GM19351 (cell line): ENCODE measurements at regions not wholly inside any gene's neighbourhood (a gene's known extent, or its start where the extent isn't known, plus 50 kb on each side); places are given as distances from the start of the nearest gene placed in this dataset.
"Not testable (repeated sequence)": the region's sequence is repeated elsewhere in the genome, so short reads cannot be mapped to it uniquely, and the experiment has no call there.

Source experiments
- ATAC-seq: cut with Tn5 transposase; IDR thresholded peaks from one replicate; pipeline ENCODE4 v1.9.1; 2021; ENCODE audit warnings: mild to moderate bottlenecking, moderate library complexity; ENCODE audit not compliant: unreplicated experiment

- not testable (repeated sequence) for ATAC-seq
Observed at GRCh38 chr15:20625469-20625868, 83.9 kb upstream of the GOLGA6L6 start.

DNA sequence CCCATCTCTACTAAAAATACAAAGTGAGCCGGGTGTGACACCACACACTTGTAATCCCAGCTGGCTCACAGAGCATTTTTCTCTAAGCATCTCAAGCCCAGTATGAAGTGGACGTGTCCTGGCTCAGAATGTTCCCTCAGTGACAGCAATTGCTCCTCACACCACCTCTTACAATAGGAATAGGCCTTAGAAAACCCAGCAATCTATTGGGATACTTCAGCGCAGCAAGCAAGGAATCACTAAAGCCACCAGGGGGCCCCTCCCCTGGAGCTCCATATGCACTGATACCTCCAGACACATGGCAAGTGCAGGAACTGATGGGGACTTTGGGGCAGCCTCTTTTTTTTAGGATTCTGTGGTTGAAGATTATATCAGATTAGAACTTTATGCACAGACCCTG is 82.5 kb upstream of the GOLGA6L6 start:
- ATAC-seq = not testable (repeated sequence)

DNA sequence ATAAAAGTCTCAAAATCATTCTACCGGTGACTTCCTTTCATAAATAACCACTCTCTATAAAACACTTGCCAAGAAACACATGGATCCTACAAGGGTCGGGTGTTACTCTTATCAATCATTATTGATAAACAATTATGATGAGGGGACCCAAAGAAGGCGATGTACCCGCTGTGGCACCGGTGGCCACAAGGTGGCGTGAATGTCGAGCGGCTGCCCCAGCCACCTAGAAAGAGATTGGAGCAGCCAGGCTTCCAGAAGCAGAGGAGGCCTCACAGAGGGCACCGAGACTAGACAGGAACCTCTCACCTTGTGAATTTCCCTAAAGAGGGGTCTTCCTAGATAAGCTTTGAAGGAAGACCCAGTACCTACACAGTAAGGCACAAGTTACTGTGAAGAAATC is 80.5 kb upstream of the GOLGA6L6 start:
- peak; percentile 51 for ATAC-seq

DNA sequence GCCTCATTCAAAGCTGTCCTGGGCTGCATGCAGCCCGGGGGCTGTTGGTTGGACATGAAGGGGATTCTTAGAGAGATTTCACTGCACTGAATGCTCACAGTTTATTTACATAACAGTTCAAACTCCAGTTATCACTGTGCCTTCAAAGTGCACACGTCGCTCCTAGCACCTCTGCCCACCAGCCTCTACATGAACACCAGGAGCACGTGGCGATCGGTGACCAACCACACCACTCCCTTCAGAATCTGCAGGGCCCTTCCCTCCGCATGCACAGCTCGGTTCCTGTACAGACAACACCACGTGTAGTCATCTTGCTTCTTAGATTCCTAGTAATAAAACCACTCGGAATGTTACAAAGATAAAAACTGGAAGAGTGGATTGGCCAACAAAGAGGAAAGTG is 72.9 kb upstream of the GOLGA6L6 start:
- ATAC-seq = not testable (repeated sequence)

DNA sequence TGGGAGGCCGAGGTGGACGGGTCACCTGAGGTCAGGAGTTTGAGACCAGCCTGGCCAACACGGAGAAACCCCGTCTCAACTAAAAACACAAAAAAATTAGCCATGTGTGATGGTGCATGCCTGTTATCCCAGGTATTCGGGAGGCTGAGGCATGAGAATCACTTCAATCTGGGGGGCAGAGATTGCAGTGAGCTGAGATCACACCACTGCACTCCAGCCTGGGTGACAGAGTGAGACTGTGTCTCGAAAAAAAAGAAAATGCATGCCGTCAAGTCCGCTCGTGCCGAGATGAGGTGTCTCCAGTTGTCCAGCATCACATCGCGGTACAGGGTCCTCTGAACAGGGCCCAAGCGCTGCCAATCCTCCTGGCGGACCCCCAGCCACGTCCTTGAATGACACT is 71.2 kb upstream of the GOLGA6L6 start:
- not testable (repeated sequence) for ATAC-seq

- ATAC-seq = not testable (repeated sequence)
Observed at GRCh38 chr15:20612356-20612755, 70.8 kb upstream of the GOLGA6L6 start.

DNA sequence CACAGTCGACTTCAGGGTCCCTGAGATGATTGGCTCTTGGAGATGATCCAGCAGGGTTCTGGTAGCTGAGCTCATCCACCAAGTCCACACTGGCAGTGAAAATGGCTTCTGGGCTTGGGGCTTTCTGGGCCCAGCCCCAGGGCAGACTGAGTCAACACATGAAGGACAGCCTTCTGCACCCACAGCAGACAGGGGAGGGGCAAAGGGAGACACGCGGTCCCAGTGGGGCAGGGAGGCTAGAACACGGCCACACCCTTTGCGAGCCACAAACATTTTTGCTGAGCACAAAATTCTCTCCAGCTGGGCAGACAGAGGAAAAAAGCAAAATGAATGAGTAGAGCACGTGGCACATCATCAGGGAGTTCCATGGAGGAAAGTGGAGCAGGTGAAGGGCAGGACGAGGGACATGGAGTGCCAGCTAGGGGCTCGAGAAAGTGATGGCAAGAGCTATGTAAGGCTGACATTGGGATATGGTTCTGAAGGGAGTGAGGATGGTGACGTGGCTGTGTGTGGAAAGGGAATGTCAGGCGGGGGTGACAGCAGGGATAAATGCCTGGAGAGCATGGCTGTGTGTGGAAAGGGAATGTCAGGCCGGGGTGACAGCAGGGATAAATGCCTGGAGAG is 70.2 kb upstream of the GOLGA6L6 start:
- ATAC-seq = not testable (repeated sequence)

GRCh38 chr15:20608179-20608578 is 66.6 kb upstream of the GOLGA6L6 start:
- not testable (repeated sequence) for ATAC-seq

- not testable (repeated sequence) for ATAC-seq
Observed at GRCh38 chr15:20597245-20597644, 55.6 kb upstream of the GOLGA6L6 start.

GRCh38 chr15:20594219-20594618 is 52.6 kb upstream of the GOLGA6L6 start:
- not testable (repeated sequence) for ATAC-seq

DNA sequence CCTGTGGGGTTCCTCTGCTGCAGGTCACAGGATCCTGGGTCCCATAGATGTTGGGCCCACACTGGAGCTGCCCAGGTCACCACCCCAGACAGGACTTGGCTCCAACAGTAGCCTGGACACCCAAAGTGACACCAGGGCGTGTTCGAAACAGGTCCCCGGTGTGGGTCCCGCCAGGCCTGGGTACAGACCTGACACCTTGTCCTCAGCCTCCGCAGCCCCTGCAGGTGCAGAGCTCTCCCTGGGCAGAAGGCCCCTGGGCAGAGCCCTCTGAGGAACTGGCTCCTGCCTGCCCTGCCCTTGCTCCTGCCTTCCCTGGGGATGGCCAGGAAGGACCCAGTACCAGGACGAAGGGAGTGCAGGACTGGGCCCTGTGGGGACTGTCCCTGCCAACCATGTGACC is 50.3 kb upstream of the GOLGA6L6 start:
- ATAC-seq = not testable (repeated sequence)
